A172 (cell line): ENCODE measurements at regions not wholly inside any gene's neighbourhood (a gene's known extent, or its start where the extent isn't known, plus 50 kb on each side); places are given as distances from the start of the nearest gene placed in this dataset.

ENCODE experiments used
- DNase-seq: peaks from one replicate; pipeline ENCODE4 v3.0.0-alpha.2; 2015; ENCODE audit warnings: low spot score

DNA sequence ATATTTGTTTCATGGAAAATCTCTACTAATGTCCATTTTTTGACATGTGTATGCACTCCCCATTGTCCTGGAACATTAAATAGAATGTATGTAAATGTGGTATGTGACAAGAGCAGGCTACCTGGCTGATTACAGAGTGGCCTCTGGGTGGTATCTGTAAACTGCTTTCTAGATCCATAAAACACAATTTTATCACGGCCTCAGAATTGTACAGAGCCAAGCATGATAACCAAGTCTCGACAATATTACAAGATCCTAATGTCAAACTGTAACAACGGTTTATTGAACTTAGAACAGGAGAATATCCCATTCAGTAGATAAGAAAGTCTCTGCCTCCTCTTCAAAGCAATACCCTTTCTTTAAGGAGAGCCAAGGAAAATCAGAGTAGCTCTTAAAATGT is 212.4 kb downstream of the PCDH7 start:
- DNase-seq = no peak

DNA sequence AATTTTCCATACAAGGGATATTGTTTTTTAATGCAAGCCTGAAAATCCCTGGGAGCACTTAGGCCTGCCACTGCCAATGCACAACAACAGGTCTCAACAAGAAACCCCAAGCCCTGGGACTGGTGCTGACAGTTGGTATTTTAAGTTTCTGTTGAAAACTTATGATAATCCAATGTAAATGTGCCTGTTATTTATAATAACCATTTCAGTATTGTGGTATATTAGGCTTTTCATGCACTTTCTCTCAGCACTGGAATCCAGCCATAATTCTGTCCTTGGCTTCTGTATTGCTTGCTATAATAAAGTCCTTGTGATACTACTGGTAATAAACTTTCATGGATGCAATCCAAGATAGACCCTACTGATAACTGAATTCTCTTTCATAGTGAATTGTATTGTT is 218.9 kb downstream of the PCDH7 start:
- no peak for DNase-seq

DNA sequence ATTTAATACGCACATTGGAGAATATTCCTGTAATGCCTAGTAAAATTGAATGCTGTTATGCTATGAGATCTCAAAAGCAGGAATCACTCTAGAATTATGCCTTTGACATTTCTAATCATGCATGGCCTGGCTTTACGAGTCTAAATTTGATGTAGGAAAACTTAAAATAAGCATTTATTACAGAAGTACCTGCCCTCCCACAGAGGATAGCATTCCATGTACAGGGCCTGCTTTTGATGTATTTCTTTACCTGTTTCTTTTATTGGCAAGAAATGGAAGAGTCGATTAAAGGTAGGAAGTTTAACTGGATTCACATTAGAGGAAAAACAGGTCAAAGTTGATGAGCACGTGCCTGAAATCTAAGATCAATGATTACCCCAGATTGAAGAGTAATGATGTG is 219.5 kb downstream of the PCDH7 start:
- no peak for DNase-seq

DNA sequence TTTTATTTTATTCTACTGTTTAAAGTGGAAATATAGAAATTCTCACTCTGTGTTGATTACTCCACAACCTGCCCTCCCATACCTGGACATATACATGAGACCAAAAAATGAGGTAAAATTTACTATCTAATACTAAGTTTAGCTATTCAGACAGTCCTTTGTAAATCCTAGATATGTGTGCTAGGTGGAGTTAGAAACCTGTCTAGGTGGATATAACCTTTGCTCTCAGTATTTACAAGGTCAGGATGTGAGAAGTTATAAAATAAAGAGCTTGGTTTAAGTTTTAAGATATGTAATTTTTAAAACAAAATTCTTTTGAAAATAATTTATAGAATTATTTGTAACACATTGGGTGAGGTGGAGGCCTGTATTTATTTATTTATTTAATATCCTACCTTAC is 221.5 kb downstream of the PCDH7 start:
- no peak for DNase-seq

DNA sequence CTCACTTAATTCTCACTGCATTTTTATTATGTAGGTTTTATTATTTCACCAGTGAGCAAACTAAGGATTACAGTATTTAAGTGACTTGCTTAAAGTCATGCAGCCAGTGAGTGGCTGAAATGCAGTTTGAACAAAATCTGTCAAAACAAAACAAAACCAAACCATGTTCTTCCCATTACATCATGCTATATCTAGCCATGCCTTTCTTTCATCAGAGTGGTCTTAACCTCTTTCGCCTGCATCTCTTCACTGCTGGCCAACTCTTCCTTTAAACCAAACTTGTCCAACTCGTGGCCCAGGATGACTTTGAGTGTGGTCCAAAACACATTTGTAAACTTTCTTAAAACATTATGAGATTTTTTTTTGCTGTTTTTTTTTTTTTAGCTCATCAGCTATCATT is 223.2 kb downstream of the PCDH7 start:
- DNase-seq = no peak

DNA sequence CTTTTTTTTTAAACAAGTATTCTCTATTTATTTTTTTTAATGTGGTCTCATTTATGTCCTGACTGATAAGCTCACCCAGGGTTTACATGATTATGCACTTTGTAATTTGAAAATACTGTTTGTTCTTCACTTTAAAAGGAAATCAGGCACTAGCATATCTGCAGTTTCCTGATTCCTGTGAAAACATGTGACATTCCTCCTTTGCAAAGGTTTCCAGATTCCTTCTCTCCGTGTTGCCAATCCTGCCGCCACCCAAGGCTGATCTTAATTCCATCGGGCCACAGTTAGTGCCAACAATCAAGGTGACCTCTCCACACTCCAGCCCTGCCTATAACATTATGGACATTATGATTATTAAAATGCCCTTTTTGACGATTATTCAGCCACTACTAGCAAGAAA is 225.4 kb downstream of the PCDH7 start:
- peak; percentile 11 for DNase-seq

DNA sequence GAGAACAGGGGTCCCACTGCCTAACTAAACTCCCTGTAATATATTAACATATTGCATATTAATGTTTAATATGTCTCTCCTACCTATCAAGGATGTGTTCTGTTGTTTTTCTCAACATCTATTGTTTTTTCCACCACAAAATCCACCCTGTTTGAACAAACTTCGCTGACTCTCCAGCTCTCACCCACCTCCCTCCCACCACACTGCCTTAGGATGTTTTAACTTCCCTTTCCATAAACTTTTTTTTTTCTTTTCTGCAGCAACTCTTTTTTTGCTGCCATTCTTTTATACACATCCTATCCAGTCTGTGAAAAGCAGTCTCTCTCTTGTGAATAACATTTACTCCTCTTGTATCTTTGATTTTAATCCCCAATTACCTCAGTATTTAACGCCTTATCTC is 226.1 kb downstream of the PCDH7 start:
- no peak for DNase-seq

DNA sequence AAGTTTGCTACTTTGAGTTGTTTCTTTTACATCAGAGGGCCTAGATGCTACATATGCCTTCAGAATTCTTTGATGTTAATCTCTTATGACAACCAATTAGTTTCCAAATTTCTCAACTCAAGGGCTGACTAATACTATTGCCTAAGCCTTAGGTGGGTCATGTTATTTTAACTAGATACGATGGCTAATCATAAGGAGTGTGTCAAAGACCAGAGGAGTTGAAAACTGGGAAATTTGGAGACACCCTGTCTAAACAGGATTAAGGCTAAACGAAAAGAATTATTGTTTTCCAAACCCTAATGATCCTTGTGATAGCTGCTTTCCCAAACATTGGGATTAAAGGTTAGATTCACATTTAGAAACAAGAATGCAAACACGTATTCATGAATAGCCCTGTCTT is 228.5 kb downstream of the PCDH7 start:
- peak; percentile 55 for DNase-seq

DNA sequence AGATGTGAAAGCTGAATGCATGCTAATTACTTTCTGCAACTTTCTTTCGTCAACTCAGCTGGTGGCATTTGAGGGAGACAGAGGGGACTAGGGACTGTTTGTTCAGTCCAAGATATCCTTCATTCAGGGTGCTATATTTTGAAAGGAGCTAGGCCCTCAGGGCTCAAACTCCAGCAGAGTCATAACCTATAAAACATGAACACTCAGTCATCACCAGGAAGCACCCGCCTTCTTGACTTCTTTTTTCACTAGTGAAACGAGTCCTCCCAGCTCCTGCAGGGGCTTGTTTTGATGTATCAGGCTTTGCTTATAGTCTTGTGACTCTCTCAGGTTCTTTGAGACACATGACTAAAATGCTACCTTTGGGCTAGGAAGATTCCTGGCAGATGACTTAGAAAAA is 230.6 kb downstream of the PCDH7 start:
- peak; percentile 70 for DNase-seq

DNA sequence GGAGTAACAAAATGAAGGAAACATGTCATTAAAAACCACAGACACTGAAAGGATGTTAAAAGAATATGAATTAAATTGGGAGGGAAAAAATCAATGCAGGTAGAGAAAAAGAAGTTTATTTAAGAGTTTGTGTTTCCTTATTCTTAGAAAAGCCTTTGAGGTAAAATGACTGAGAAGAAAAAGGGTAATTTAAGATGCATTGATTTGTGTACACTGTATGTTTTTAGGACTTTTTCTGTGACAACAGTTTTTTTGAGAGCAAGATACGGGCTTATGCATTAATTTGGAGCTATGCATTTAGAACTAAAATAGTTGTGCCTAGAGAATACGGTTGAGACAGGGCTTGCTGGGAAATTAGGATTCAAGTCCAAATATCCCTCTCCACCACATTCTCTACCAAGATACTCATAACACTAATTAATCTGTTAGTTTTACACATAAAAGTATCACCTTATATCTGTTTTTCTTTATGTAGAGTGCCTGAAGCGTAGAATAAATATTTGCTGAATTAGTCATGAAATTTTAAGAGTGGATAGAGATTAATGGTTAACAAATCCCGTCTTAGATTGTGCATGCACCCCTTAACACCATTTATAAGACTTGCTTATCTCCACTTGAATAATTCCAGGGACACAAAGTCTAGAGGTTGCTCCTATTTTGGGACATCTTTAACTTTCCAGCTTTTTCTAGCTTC is 232.5 kb downstream of the PCDH7 start:
- peak; percentile 52 for DNase-seq

DNA sequence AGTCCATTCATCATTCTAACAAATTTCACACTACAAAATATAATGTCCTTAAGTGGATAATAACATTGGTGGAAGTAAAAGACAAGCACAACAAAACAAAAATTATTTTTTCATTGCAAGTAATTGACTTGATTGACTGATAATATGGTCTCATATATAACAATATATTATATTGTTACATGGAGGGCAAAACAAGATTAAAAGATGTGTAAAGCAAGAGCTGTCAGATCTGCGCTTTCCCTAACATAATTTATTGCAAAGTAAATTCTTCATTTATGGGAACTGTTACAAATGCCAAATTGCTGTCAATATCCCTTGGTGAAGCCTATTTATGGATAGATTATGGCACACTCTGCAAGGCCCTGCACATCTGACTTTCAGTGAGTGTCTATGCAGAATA is 233.6 kb downstream of the PCDH7 start:
- no peak for DNase-seq

DNA sequence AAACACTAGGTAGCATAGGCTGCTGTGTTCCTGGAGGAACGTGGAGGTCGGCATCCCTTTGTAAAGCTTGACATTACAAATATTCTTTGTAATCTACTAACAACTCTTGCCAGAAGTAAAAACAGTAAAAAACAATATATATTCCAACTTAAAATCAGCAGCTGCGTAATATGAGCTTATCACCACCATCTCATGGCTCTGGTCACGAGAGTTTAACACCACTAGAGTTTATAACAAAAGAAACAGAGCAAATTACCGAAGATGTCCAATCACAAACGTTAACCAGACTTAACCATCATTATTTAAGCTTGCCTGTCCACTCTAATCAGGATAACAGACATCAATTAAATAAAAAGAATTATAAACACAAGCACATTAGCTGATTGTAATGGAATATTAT is 236.7 kb downstream of the PCDH7 start:
- DNase-seq = no peak

DNA sequence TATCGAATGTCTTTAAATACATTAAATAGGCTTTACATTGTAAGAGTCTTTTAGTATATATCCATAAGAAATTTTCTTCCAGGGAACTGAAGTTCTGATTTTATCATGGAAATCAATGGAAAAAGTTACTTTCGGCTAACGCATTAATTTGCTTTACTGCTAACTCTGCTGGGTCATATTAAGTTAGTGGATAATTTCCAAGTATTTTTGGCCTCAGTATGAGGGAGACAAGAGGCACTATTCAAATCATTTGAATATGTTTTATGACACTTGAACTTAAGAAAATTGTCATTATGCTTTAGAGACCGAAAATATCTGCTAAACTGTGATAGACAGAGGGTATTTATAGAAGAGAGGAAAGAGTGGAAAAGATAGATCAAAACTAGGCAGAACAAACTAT is 237.5 kb downstream of the PCDH7 start:
- no peak for DNase-seq

DNA sequence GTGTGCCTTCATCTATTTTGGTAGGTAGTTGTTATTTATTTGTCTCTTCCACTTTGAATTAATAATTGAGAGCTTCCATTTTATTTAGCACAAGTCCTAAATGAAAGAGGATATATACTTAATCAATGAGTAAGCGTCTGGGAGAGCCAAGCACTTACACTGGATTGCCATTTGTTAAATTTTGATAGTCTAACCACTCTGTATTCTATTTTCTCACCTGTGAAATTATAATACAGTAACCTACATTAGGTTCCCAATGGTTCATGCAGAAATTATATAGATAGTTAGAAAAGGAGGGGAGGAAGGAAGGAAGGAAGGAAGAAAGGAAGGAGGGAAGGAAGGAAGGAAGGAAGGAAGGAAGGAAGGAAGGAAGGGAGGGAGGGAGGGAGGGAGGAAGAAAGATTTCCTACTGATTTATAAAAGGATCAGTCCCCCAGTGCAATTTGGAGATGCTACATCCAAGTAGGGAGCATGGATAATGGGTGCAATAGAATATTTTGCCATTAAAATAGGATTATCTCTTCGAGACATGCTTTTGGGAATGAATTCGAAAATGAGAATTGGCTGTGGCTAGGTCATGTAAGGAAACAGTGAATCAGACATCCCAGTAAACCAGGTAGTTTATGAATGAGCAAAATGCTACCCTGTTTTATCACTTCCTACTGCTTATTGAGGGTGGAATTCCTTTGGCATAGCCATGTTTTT is 239.8 kb downstream of the PCDH7 start:
- DNase-seq = no peak

DNA sequence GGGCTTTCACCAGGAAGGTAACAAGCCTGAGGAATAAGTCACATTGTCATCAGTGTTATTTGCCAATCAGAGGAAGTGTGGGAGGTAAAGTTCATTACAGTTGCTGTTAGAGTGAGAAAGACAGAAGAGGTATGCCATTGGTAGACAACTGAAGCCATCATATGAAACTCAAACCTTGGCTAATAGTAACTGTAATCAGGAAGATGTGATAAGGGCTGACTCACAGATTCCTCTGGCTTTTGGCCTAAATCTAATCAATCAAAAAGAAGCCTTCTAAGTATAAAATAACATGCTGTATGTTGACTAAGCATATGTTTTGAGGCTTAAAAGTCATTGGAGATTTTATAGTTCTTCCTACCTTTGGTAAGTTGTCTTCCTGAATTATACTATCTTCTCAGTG is 242.8 kb downstream of the PCDH7 start:
- DNase-seq = peak; percentile 52

DNA sequence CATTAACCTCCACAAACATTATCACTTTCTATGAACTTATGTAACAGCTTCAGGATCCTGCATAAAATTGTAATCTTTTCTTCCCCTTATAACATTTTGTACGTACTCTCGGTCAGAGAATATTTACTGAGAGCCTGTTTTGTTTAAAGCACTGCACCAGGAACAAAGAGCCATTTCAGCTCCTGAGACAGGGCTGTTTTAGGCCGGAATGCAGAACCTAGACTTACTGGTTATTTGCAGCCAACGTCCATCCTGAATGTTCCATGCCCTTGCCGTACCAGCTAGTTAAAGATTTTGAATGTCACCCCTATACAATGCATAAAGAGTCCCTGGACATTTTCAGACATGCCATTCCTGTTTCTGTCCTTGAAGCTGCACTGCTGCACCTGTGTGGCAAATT is 248.8 kb downstream of the PCDH7 start:
- no peak for DNase-seq

DNA sequence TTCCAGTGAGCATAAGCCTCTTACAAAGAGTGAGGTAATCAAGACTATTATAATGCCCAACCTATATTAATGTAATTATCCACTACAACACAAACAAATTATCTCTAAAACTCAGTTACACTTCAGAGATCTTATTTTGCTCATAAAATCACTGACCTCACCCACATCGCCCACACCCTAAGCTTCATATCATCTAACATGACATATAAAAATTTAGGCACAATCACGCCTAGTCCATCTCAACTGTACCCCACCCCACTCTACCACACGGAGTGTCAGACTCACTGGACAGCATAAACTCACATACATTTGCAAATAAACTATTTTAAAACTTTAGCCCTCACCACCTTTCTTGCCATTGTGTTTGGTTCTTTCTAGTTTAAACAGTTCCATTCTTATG is 252.4 kb downstream of the PCDH7 start:
- DNase-seq = no peak

DNA sequence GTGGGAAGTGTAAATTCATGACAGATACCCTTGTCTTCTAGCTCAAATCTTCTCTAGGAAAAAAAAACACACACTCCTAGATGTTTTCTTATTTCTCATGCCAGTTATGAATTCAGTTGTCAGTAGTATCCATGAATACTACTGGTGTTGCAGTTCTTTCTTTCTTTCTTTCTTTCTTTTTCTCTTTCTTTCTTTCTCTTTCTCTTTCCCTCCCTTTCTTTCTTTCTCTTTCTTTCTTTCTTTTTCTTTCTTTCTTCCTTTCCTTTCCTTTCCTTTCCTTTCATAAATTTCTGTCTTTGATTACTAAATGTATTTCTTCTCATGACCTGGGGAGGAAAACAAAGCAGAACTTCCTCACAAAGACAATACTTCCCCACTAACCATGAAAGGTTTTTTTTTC is 253.8 kb downstream of the PCDH7 start:
- DNase-seq = no peak

DNA sequence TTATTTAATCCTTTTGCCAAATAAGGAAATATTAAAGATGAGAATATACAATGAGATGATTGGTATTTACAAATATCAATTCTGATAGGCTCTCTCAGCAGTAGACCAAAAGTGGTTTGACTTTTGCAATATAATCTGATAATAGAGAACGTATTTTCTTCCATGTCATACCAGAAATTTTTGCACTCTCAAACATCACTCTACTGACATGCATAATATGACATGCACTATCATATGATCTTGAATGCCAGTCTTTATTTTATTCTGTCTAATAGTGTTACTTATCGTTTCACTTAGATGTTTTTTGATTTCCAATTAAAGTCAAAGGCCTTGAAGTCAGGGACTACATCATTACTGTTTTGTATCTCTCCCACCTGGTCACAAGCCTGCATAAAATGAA is 259.2 kb downstream of the PCDH7 start:
- DNase-seq = no peak

DNA sequence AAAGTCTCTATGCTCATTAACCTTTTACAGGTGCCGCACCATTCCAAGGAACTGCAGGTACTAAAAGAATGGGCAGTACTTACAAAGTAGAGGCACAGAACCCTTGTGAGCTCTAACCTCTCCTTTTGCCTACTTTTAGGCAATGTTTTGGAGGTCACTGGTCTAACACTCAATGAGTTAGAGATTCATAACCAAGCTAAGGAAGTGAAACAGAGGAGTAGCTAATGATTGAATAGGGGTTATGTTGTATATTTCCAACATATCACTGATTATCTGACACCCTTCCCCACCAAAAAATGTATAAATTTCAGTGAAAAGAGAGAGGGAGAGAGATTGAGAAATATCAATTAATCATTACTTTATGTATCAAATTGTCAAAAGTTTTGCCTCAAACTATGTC is 269.3 kb downstream of the PCDH7 start:
- DNase-seq = no peak

DNA sequence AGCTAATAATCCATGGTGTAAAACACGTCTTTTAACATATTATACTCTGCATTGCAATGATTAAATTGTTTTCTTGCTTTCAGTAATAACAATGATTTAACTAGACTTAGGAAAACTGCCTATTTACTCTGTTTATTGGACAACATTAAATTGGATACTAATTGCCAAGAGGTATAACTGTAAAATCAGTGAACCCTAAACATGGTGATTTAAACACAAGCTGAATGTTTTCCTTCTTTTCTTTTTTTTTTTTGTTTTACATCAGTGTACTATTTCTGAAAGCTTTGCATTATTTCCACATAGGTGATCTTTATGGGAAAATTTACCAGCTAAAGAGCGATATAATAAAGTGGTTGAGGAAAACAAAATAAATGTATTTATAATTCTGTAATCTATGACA is 276.7 kb downstream of the PCDH7 start:
- DNase-seq = no peak

DNA sequence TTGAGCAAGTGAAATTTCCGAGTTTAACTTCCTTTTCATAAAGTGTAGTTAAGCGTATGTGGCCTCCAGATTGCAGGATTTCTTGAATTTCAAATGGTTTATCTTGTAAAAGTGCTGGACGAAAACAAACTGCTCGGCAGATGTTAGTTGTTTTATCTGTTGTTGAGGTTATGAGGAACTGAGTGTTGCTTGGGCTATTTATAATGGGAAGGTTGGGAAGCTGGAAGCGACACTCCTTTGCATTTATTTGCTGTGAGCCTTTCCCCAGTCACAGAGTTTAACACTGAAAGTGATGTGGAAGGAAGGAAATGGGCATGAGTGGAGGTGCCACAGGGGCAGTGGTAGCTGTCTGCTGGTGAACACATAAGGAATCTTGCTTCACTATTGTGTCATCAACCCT is 284.9 kb downstream of the PCDH7 start:
- DNase-seq = no peak

DNA sequence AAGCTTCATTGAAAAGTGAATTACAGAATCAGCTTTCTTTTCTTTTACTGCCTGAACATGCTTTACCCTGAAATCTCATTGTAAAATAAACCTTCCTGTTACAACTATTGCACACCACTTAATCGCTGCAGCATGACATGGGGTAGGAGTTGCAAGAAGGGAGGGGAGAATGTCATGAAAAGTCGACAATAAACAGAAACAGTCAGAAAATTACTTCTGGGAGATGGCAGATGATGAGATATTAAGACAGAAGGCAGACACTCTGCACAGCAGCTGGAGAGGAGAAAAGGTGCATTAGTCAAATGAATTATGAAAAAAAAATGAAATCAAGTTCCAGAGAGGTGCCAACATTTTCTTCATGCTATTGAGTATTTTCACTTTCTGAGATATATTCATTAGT is 287.7 kb downstream of the PCDH7 start:
- no peak for DNase-seq

DNA sequence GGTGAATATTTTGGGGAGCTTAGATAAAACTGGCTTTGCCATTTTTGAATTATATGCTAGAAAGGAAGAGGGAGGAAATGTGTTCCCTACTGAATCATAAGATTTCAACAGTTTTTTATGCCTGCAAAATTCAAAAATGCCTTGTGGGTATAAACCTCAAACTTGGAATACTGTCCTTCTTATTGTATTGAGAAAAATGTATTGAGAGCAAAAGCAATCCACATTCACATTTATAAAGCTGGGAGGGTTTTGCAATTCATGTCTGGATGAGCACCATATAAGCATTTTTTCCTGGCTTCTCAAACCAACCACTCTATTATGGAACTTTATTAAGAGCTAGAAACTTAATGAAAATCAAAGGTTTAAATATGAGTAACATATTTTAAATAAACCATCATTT is 289.8 kb downstream of the PCDH7 start:
- DNase-seq = no peak
